ENCODE measurements at regions not wholly inside any gene's neighbourhood (a gene's known extent, or its start where the extent isn't known, plus 50 kb on each side); places are given as distances from the start of the nearest gene placed in this dataset.

GRCh38 chr5:153158608-153159007 lies 331.9 kb upstream of the GRIA1 start:
- 57 to 68% methylated on average over 1 of the region's 1 CpG for WGBS, 2 donors
- H3K4me3 ChIP-seq, result no peak overlapping the region
- no peak for DNase-seq (ENCODE audit: low spot score in 2 of 2)
- H3K9me3 ChIP-seq, result no peaks in the 10 kb centered on the region
- TF ChIP-seq CTCF (IDR thresholded peaks at IDR 0.05), result no peak
- no peak for TF ChIP-seq EP300 (IDR thresholded peaks at IDR 0.05)
- TF ChIP-seq POLR2A (IDR thresholded peaks at IDR 0.05), result no peak
- no peaks in the 10 kb centered on the region for H3K36me3 ChIP-seq
- no peak overlapping the region for H3K27ac ChIP-seq
- H3K4me1 ChIP-seq, result no peaks in the 10 kb centered on the region
- H3K27me3 ChIP-seq, result no peaks in the 10 kb centered on the region

GRCh38 chr5:153159616-153160015 lies 330.9 kb upstream of the GRIA1 start:
- Histone ChIP-seq H3K4me3 (no peak overlapping the region), H3K27ac (no peak overlapping the region), H3K27me3 (no peaks in the 10 kb centered on the region), H3K36me3 (no peaks in the 10 kb centered on the region), H3K9me3 (no peaks in the 10 kb centered on the region), H3K4me1 (no peaks in the 10 kb centered on the region)
- no peak for TF ChIP-seq POLR2A (IDR thresholded peaks at IDR 0.05)
- no peak for TF ChIP-seq CTCF (IDR thresholded peaks at IDR 0.05)
- no peak for TF ChIP-seq EP300 (IDR thresholded peaks at IDR 0.05)
- DNase-seq (ENCODE audit: low spot score in 2 of 2), result no peak
- 50 to 54% methylated on average over 3 of the region's 3 CpGs for WGBS, 2 donors

GRCh38 chr5:153168241-153168640 lies 322.2 kb upstream of the GRIA1 start:
- WGBS, 2 donors, result 80 to 83% methylated on average over 1 of the region's 1 CpG
- Histone ChIP-seq H3K27ac (no peak overlapping the region), H3K27me3 (no peaks in the 10 kb centered on the region), H3K9me3 (no peaks in the 10 kb centered on the region), H3K36me3 (no peaks in the 10 kb centered on the region), H3K4me3 (no peak overlapping the region), H3K4me1 (no peaks in the 10 kb centered on the region)
- DNase-seq (ENCODE audit: low spot score in 2 of 2), result no peak
- TF ChIP-seq POLR2A (IDR thresholded peaks at IDR 0.05) (no peak), EP300 (IDR thresholded peaks at IDR 0.05) (no peak), CTCF (IDR thresholded peaks at IDR 0.05) (no peak)

GRCh38 chr5:153187503-153187902 lies 303.0 kb upstream of the GRIA1 start:
- Histone ChIP-seq H3K4me3 (no peak overlapping the region), H3K27me3 (no peaks in the 10 kb centered on the region), H3K9me3 (no peaks in the 10 kb centered on the region), H3K36me3 (no peaks in the 10 kb centered on the region), H3K4me1 (no peaks in the 10 kb centered on the region), H3K27ac (no peak overlapping the region)
- WGBS, 2 donors, result 98 to 100% methylated on average over 1 of the region's 1 CpG
- DNase-seq (ENCODE audit: low spot score in 2 of 2), result no peak
- TF ChIP-seq POLR2A (IDR thresholded peaks at IDR 0.05) (no peak), CTCF (IDR thresholded peaks at IDR 0.05) (no peak), EP300 (IDR thresholded peaks at IDR 0.05) (no peak)

GRCh38 chr5:153206361-153206760 lies 284.1 kb upstream of the GRIA1 start:
- no peak overlapping the region for H3K4me3 ChIP-seq
- no peaks in the 10 kb centered on the region for H3K9me3 ChIP-seq
- 49 to 55% methylated on average over 3 of the region's 3 CpGs for WGBS, 2 donors
- no peaks in the 10 kb centered on the region for H3K27me3 ChIP-seq
- no peaks in the 10 kb centered on the region for H3K4me1 ChIP-seq
- TF ChIP-seq POLR2A (IDR thresholded peaks at IDR 0.05) (no peak), CTCF (IDR thresholded peaks at IDR 0.05) (no peak)
- DNase-seq (ENCODE audit: low spot score in 2 of 2), result no peak
- no peaks in the 10 kb centered on the region for H3K36me3 ChIP-seq
- no peak overlapping the region for H3K27ac ChIP-seq
